HL-60/S4 treated with phorbol 12-myristate 13-acetate at 8.2 ng/mL for 4 days and 3 days (cell line): ENCODE measurements at regions not wholly inside any gene's neighbourhood (a gene's known extent, or its start where the extent isn't known, plus 50 kb on each side); places are given as distances from the start of the nearest gene placed in this dataset.

Experiments used
- in situ Hi-C: fragments of 300-500 bp; cut with MboI; formaldehyde crosslinking; loops from 2 replicates; pipeline ENCODE4 v1.15.0; 2022; ENCODE audit warnings: low sequenced_read_pairs

DNA sequence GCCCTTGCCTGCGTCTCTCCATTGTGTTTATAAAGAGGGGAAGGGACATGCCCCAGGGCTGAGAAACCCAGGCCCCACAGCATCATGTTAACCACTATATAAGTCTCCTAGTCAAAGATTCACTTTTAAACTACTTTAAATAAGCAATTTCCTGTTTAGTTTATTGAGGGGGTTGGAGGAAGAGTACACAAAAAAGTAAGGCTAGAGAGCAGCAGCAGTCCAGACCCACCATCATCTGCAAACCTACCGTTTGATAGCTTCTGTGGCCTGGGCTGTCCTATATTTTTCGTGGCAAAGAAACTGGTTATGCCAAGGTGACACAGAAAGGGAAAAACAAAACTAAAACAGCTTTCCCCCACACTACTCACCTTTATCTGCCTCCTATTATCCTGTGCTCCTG, 646.1 kb downstream of the IRS1 start:
- in situ Hi-C loops, result no loop called here

DNA sequence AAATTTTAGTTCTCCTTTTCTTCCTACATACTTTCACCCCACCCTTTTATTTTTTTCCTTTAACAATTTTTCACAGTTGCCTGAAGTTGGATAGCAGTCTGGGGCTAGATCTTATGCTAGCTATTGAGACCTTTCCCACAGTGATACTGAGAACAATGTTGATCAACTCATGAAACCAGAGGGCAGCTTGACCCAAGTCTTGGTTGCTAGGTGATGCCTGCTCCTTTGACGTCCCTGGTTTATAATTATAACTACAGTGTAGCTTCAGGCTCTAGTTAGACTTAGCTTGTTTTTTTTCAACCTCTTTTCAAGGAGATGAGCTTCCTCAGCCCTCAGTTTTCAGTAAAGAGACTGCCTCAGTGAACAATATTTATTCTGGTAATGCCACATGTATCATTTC, 648.5 kb downstream of the IRS1 start:
- in situ Hi-C loops, result no loop called here

DNA sequence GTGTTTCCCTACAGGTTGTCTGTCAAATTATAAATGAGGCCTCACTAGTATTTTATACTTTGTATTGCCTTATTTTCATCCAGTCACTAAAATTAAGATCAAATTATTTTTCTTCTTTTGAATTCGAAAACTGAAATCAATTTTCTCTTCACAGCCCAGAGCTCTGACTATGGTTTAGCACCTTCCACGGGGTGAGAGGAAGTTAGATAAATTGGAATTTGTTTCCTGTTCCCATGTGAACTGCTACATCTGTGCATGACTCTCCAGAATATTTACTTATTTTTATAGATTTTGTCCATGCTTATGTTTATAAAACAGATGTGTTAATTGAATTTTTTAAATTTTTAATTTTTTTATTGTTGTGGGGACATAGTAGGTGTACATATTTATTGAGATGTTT, 656.5 kb downstream of the IRS1 start:
- in situ Hi-C loops, result no loop called here

DNA sequence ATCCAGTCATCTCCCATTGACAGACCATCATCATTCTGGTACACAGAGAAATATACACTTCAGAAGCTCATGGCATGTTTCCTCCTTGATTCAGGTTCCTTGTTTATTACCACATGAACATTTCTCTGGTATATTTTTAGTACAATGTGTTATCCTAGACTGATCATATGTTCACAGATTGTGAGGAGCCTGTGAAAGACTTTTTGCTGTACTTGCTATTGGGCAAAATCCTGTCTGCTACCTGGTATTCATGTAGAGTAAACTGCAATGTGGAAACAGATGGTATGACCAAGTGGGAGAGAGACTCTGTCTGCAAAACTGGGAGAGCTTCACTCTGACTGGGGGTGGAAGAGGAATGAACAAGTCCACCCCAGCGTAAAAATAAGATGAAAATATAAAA, 657.2 kb downstream of the IRS1 start:
- in situ Hi-C loops, result no loop called here

DNA sequence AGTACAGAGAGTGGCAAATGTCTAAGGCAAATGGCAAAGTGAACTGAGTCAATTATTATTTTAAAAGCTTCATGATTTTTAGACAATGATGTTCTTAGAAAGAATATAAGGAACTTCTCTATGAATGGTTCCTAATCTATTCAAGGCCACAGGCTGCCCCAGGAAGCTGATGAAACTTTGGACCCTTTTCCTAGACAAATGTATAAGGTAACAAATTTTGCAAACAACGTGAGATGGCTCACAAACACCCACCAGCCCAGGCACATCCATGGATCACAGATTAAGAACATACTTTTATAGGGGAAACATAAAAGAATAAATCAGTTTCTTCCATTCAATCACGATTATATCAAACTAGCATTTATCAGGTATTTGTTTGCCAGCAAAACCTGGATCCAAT, 659.0 kb downstream of the IRS1 start:
- in situ Hi-C loops, result no loop called here

DNA sequence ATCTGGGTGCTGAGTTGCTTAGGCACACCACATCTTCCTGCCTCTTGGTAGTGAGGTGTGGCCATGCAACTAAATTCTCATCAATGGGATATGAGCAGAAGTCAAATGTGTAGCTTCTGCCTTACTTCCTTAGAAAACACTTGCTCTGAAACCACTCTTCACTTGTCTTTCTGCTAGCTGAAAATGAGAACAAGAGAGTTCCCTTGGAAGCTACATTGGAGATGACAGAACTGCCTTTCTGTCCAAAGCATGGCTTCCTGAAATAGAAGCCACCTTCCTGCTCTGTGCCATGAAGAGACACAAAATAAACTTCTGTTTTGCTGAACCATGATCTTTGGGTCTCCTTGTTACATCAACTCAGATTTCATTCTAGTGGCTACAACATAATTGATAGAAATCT, 659.9 kb downstream of the IRS1 start:
- in situ Hi-C loops, result no loop called here

DNA sequence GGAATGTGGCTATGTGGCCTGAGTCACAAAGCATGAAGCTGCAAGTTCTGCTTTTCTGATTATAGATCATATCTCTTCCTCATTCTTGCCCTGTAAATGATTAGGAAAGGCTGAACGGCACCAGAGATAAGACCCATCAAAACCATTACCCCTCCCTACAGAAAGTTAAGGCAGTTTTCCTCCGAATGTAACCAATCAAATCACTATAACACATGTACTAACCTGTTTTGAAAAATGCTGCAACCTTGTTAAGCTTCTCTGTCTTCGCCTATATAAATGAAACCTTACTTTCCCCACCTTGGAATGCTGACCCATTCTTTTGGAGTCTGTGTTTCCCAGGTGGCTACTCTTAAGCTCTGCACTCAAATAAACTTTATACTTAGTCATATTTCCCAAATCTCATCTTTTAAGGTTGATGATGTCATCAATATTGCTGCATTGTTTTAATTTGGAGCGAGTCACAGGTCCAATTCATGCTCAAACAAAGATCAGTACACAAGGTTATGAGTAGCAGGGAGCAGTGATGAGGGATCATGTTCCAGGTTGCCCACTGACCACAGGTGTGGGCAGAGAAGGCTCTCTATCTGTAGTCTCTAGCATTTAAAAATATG, 662.3 kb downstream of the IRS1 start:
- in situ Hi-C loops, result no loop called here

DNA sequence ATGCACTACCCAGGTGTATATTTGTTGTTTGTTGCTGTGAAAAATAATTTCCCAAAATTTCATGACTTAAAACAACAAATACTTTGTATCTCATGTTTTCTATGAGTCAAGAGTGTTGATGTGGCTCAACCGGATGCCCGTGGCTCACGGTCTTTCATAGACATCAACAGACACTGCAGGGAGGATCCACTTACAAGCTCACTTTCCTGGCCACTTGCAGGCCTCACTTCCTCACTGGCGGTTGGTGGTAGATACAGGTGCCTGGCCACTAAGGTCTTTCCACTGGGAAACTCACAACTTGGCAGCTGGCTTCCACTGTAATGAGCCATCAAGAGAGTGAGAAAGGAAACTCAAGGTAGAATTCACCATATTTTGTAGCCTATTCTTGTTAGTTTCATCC, 662.9 kb downstream of the IRS1 start:
- in situ Hi-C loops, result no loop called here

DNA sequence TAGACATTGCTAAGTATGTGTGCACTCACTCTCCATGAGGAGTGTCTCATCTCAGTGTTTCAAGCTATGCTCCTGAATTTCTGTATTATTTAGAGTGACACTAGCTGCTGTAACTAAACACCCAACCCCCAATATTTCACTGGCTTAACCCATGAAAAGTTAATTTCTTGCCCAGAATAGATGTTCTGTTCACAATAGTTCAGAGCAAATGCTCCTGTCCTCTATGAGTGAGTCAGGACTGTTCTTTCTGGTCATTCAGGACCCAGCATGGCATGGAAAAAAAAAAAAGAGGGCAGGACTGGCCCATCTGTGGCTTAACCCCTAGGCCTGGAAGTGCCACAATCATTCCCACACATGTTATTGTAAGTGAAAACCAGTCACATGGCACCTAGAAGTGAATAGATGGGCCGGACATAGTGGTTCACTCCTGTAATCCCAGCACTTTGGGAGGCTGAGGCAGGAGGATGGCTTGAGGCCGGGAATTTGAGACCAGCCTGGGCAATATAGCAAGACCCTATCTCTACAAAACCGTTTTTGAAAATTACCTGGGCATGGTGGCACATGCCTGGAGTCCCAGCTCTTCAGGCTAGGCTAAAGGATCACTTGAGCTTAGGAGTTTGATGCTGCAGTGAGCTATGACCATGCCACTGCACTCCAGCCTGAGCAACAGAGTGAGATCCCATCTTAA, 663.6 kb downstream of the IRS1 start:
- in situ Hi-C loops, result no loop called here

DNA sequence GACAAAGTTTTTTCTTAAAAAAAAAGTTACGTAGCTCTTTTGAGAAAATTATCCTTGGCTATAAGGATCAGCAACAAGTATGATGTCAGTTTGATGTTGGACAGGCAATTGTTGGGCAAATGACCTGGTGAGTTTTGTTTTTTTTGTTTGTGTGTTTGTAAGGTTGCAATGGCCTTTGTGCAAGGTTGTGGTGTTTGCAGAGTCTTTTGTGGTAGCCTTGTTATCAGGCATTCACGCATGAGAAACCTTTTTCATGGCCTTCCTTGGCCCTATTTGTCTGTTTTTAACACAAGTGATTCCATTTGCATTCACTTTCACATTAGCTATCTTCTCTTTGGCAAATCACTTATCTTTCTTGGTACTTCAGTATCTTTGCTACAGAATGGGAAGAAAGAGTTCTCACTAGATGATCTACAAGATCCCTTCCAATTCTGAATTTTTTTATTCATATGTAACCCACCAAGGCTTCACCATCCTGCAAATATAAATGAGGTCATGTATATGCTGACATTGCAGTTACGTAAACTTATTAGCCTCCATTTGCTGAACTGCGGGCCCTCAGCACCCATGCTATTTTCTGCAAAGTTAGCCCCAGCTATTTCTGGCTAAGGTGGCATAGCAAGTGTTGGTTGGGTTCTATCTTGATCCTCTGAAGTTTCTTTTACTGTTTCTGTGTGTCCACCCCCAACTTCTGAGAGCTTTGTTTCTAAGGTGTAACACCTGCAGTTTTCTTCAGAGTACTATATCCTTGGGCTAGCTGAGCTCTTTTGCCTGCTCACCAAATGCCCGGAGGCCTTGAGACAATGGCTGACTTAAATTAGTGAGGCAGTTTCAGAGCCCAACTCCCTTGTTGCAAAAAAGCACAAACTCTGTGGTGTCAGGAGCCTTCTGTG, 667.1 kb downstream of the IRS1 start:
- in situ Hi-C loops, result no loop called here

DNA sequence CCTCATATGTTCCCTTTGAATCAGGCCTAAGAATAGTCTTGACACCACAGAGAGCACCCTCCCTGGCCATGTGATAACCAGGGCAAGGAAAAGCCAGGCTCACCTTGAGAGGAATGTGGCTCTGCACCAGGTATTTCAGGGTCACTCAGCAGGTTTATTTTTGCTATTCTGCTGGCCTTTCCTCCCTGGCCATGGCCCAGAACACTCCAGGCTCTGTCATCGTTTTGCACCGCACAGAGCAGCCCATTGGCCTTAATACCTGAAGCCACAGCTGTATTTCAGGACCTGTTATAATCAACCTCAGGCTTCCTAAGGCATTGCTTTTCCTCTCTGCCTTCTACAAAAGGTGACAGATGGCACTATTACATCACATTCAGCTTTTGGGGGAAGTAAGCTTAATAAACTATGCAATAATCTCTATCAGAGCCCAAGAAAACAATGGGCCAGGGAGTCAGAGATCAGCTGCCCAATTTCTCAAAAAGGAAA, 668.3 kb downstream of the IRS1 start:
- in situ Hi-C loops, result no loop called here

DNA sequence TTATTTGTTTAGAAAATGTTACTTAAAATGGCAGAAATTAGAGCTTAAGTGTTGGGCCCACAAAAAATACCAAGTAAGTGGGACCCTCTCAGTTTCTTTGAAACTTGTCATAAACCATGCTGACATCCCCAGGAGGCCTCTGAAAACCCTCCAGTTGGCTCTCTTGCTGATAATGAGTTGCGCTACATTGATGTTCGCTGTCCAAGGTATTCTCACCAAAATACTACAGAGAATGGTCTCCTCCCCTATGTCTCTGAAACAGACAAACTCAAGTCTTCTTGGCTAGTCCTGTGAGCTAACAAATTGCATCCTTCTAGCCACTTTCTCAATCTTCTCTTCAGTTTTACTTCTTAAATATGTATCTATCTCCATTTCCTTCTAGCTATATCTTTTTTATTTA, 669.4 kb downstream of the IRS1 start:
- in situ Hi-C loops, result no loop called here

DNA sequence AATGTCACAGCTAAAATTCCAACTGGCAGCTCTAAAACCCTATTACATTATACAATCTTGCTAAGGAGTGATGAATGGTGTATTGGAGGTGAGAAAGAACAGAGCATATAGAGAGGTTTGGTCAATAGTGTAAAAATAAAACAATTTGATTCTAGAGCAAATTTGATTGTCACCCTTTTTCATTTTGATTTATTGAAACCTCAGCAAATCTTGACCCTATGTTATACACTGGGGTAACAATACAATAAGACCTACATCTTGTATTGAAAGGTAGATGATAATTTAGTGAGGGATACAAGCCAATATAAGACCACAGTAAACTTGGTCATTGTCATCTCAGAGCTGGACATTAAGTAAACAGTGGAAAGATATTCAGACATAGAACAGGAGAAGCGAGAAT, 671.9 kb downstream of the IRS1 start:
- in situ Hi-C loops, result no loop called here

DNA sequence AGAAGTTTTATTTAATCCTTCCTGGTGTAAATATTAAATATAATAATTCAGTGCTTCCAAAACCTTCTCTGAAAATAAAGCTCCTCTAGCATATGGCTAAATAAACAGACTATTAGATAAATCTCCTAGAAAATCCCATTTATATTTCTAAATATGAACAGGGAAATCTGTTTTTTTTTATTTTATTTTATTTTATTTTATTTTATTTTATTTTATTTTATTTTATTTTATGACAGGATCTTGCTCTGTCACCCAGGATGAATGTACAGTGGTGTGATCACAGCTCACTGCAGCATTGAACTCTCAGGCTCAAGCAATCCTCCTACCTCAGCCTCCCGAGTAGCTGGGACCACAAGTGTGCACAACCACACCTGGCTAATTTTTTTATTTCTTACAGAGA, 673.5 kb downstream of the IRS1 start:
- in situ Hi-C loops, result no loop called here

DNA sequence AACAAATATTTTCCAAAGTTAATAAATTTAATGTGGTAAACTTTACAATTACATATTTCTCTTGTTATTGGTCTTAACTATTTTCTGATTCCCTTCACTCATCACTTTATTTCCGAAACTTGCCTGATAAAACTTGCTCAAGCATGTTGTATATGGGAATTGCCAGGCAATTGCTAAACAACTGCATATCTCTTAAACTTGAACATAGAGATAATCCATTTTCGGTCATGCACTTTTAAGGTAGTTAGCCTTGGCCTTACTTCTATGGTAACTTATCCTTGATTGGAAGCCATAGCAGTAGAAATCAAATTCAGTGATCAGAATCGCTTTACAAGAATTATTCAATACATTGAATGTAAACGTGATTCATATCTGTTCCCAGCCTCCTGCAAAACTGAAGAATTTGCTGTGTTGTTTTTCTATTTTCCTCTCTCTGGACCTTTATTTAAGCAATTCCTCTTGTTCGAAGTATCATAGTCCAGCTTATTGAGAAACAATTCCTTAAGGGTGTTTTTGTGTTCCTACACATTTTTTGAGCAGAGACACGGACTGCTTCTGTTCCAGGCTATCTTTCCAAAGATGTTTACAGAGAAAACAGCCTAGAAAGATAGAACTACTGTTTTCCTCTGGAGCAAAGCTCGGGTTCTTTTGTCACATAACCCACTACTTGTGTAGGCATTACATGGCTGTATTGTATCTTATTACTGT, 674.3 kb downstream of the IRS1 start:
- in situ Hi-C loops, result no loop called here

DNA sequence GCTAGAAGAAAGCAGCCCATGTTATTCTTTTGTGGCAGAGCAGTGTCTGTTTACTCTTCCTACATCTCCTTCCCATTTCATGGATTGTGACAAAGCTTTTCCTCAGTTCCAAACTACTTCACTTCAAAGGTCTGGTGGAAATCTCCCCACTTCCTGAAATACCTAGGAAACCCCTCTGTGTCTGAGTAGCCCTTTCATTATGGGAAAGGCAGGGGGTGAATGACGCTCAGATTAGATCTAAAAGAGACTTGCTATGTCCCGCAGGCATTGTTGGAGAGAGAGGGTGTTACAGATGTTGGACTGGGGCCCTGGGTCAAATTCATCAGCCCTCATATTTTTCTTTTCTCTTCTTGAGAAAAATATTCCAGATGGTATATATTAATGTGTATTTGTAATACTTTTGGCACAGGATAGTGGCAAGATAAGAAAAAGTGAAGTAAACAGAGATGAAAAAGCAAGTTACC, 675.0 kb downstream of the IRS1 start:
- in situ Hi-C loops, result no loop called here

DNA sequence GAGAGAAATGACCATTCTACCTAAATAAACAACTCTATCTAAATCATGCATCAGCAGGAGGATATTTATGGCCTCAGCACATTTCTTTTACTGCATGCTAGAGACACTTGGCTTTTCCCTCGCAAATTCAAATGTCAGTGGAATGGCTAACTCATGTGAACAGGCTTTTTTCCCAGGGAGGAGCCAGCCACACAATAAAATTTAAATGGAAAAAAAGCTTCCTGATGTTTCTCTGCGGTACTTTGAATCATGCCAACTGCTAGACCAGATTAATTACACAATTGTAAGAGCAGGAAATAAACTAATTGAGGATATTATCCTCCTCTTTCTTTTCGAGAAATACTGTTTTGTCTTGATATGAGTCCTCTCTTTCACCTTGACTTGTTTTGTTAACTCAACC, 676.3 kb downstream of the IRS1 start:
- in situ Hi-C loops, result no loop called here

DNA sequence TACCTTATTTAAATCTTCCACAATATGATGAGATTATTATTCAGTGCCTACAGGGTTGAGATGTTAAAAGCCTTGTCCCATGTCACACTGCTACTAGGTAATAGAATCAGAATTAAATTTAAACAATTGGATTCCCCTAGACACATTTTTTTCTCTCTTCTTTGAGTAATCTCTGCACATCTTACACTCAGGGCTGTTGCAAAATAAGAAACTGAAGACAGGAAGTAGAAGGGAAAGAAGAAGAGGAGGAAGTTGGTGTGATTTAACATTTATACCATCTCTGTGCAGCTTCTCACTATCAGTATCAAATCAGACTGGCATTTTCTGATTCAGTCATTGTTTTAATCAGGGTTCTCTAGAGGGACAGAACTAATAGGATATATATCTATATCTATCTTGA, 677.6 kb downstream of the IRS1 start:
- in situ Hi-C loops, result no loop called here

DNA sequence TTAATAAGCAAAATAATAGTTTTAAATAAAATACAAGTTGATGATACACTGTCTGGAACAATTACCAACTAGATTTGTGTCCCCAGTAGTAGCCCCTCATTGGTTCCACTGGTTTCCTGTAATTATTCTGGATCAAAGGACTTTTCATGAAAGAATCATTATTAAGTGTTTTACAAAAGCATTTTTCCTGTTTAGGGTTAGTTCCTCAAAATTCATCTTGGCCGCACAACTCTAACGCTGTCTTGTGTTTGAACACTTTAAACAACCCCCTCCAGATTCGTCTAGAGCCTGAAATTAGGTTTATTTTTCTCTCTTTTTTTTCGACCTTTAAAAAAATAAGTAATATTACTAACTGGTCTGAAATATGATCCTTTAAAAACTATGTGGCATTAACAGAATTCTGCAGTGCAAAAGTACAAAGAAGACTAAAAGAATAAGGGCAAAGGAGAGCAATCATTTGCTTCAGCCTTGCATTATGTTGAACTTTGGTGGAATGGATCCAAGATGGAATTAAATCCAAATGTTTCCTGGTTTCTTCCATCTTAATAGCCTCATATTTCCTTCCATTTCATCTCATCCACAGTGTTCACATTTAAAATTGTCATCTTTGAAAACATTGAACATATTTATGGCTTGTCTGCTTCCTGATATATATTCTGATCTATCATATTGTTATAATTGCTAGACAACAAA, 678.4 kb downstream of the IRS1 start:
- in situ Hi-C loops, result no loop called here
